Endothelial cell of umbilical vein (primary cell): ENCODE measurements at regions not wholly inside any gene's neighbourhood (a gene's known extent, or its start where the extent isn't known, plus 50 kb on each side); places are given as distances from the start of the nearest gene placed in this dataset.

Experiments used
- BruUV-seq: library from RNA; stranded (reverse); fragments of 400-500 nt; replicated peaks from 2 replicates; lab custom pipeline; 2021; lab: Mats Ljungman, UMichigan
- CTCF ChIA-PET: fragments of 300-600, 350-600 bp; sonication (Branson Sonifier 250); formaldehyde crosslinking; loops from one replicate; lab custom pipeline; 2021; ENCODE audit warnings: antibody characterized with exemption, inconsistent platforms; lab: Charles Lee
- POLR2A ChIA-PET: fragments of 300-600, 350-600 bp; sonication (Branson Sonifier 250); formaldehyde crosslinking; loops from one replicate; lab custom pipeline; 2021; ENCODE audit warnings: antibody characterized with exemption, inconsistent platforms; lab: Charles Lee
- DNase-seq: peaks from one replicate; pipeline ENCODE4 v3.0.0-alpha.2; 2011; ENCODE audit warnings: low read depth, low spot score
- FAIRE-seq: peaks from 2 replicates; lab custom pipeline; 2011; peaks lifted over from hg19 to GRCh38; lab: Jason Lieb, UNC
- H2AFZ ChIP-seq: 2 replicates; pipeline ENCODE4 v1.6.0; 2012; ENCODE audit warnings: low read depth, low read length, control low read depth, inconsistent platforms
- H3K27ac ChIP-seq: 2 replicates; pipeline ENCODE4 v1.5.1; 2011; ENCODE audit warnings: low read depth, mild to moderate bottlenecking, control low read depth, low read length, moderate library complexity; ENCODE audit not compliant: insufficient read depth
- H3K27me3 ChIP-seq, 2 experiments: 2 replicates each; pipeline versions ENCODE4 v1.6.0 to v1.6.1; 2011; ENCODE audit warnings: low read length in 2 of 2, mixed read lengths in 1 of 2; ENCODE audit not compliant: control insufficient read depth in 2 of 2, insufficient read depth in 2 of 2
- H3K36me3 ChIP-seq, 2 experiments: 2 replicates in 1 of 2; 3 replicates in 1 of 2; pipeline ENCODE4 v1.5.1; 2011; ENCODE audit warnings: low read length in 2 of 2, mild to moderate bottlenecking in 1 of 2, moderate library complexity in 1 of 2; ENCODE audit not compliant: control insufficient read depth in 2 of 2, insufficient read depth in 2 of 2; ENCODE audit errors: extremely low read depth in 1 of 2
- H3K4me1 ChIP-seq: 3 replicates; pipeline ENCODE4 v1.5.1; 2011; ENCODE audit warnings: mild to moderate bottlenecking, low read length; ENCODE audit not compliant: control insufficient read depth, insufficient read depth; ENCODE audit errors: extremely low read depth
- H3K4me2 ChIP-seq: 2 replicates; pipeline ENCODE4 v1.6.1; 2011; ENCODE audit warnings: low read length, control low read depth, mixed read lengths; ENCODE audit not compliant: insufficient read depth
- H3K4me3 ChIP-seq, 3 experiments: fragments of 200-600 bp in 1 of 3; sonication (generic), shearing (Covaris generic) in 1 of 3; replicated peaks in 1 of 3; 2 replicates each; pipeline ENCODE4 v1.5.1; 2011 to 2016; ENCODE audit warnings: control low read depth in 3 of 3, low read length in 3 of 3, mild to moderate bottlenecking in 2 of 3, inconsistent platforms in 1 of 3, low read depth in 1 of 3, moderate library complexity in 1 of 3; ENCODE audit not compliant: insufficient read depth in 1 of 3
- H3K79me2 ChIP-seq: 2 replicates; pipeline ENCODE4 v1.6.0; 2012; ENCODE audit warnings: low read length, inconsistent platforms; ENCODE audit not compliant: control insufficient read depth, insufficient read depth
- H3K9ac ChIP-seq: replicated peaks from 2 replicates; pipeline ENCODE3; 2011; ENCODE audit warnings: low read length, control low read depth; ENCODE audit not compliant: insufficient read depth; ENCODE audit errors: extremely low read depth
- H3K9me1 ChIP-seq: replicated peaks from 3 replicates; pipeline ENCODE4 v1.6.0; 2011; ENCODE audit warnings: mild to moderate bottlenecking, low read length; ENCODE audit not compliant: control insufficient read depth, insufficient read depth; ENCODE audit errors: extremely low read depth
- H3K9me3 ChIP-seq: replicated peaks from 2 replicates; pipeline ENCODE4 v1.5.1; 2012; ENCODE audit warnings: low read length, inconsistent platforms; ENCODE audit not compliant: control insufficient read depth, insufficient read depth
- H4K20me1 ChIP-seq: replicated peaks from 2 replicates; pipeline ENCODE3; 2011; ENCODE audit warnings: mild to moderate bottlenecking, low read length; ENCODE audit not compliant: control insufficient read depth, insufficient read depth; ENCODE audit errors: extremely low read depth
- EZH2 ChIP-seq: IDR thresholded peaks from 2 replicates; pipeline ENCODE4 v1.6.1; 2012; ENCODE audit warnings: borderline replicate concordance, low read depth, mild to moderate bottlenecking, moderate library complexity, low read length, inconsistent platforms; ENCODE audit not compliant: severe bottlenecking
- FOS ChIP-seq: IDR thresholded peaks from 2 replicates; pipeline ENCODE4 v1.6.1; 2011; ENCODE audit warnings: mild to moderate bottlenecking, low read length, moderate library complexity, borderline replicate concordance; ENCODE audit not compliant: insufficient read depth
- GATA2 ChIP-seq: IDR thresholded peaks from 2 replicates; pipeline ENCODE4 v1.7.0; 2011; ENCODE audit warnings: low read depth, mild to moderate bottlenecking, moderate library complexity, mixed read lengths, low read length; ENCODE audit not compliant: insufficient read length, insufficient read depth
- JUN ChIP-seq: IDR thresholded peaks from 2 replicates; pipeline ENCODE4 v1.6.1; 2011; ENCODE audit warnings: borderline replicate concordance, low read depth; ENCODE audit not compliant: insufficient read length, insufficient read depth
- MAX ChIP-seq: IDR thresholded peaks from 2 replicates; pipeline ENCODE4 v1.6.1; 2011; ENCODE audit not compliant: insufficient read depth, insufficient read length
- MYC ChIP-seq: IDR thresholded peaks from one replicate; pipeline ENCODE4 v1.6.1; 2011; ENCODE audit warnings: mild to moderate bottlenecking, low read depth, low read length
- POLR2AphosphoS5 ChIP-seq: IDR thresholded peaks from 2 replicates; pipeline ENCODE4 v1.6.1; 2012; ENCODE audit warnings: low read depth, mild to moderate bottlenecking, control low read depth, low read length, moderate library complexity; ENCODE audit not compliant: insufficient read depth
- dilution Hi-C: fragments of 300-500 bp; cut with MboI; formaldehyde crosslinking; loops from one replicate; pipeline ENCODE4 v1.15.0; 2019; ENCODE audit warnings: low sequenced_read_pairs; ENCODE audit not compliant: extremely low pct_ligation_motif_present
- intact Hi-C: fragments of 100-400 bp; cut with micrococcal nuclease; formaldehyde crosslinking; loops from one replicate; pipeline ENCODE4 v1.10.0; 2022
- TF ChIP-seq, protein P1 (sequence below), 2 donors: IDR thresholded peaks; 1 replicate in 1 of 2; 2 replicates in 1 of 2; pipeline ENCODE4 v1.5.1; 2011; ENCODE audit warnings: low read length in 2 of 2, mild to moderate bottlenecking in 2 of 2, moderate library complexity in 2 of 2, control low read depth in 1 of 2, inconsistent platforms in 1 of 2, low read depth in 1 of 2; ENCODE audit not compliant: insufficient read depth in 1 of 2; ENCODE audit errors: extremely low read depth in 1 of 2

DNA sequence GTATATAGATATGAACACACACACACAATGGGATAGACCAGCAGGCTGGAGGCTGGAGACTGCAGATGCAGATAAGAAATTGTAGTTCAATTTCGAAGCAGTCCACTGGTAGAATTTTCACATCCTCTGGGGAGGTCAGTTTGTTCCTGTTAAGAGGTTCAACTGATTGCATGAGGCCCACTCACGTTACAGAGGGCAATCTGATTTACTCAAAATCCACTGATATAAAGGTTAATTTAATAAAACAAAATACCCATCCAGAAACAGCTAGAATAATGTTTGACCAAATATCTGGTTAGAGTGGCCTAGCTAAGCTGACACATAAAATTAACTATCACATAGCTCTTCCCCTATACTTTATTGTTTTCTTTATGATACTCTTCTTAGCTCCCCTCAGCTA is 162.9 kb upstream of the SMIM30 start:
- CTCF ChIA-PET = no interaction called here
- POLR2A ChIA-PET = no interaction called here
- TF ChIP-seq GATA2 = no peak
- TF ChIP-seq, protein P1, sequence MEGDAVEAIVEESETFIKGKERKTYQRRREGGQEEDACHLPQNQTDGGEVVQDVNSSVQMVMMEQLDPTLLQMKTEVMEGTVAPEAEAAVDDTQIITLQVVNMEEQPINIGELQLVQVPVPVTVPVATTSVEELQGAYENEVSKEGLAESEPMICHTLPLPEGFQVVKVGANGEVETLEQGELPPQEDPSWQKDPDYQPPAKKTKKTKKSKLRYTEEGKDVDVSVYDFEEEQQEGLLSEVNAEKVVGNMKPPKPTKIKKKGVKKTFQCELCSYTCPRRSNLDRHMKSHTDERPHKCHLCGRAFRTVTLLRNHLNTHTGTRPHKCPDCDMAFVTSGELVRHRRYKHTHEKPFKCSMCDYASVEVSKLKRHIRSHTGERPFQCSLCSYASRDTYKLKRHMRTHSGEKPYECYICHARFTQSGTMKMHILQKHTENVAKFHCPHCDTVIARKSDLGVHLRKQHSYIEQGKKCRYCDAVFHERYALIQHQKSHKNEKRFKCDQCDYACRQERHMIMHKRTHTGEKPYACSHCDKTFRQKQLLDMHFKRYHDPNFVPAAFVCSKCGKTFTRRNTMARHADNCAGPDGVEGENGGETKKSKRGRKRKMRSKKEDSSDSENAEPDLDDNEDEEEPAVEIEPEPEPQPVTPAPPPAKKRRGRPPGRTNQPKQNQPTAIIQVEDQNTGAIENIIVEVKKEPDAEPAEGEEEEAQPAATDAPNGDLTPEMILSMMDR (IDR thresholded peaks at IDR 0.05; ENCODE audit: extremely low read depth in 1 of 2, insufficient read depth in 1 of 2, low read depth in 1 of 2, low read length in 2 of 2) = no peak
- TF ChIP-seq MAX = no peak
- TF ChIP-seq EZH2 = no peak
- H3K4me2 ChIP-seq = no peak overlapping the region
- dilution Hi-C loops = no loop called here
- H3K4me3 ChIP-seq = no peak overlapping the region
- no peak overlapping the region for H2AFZ ChIP-seq
- no peaks in the 10 kb centered on the region for H3K9me1 ChIP-seq
- intact Hi-C loops = no loop called here
- no peaks in the 10 kb centered on the region for H3K4me1 ChIP-seq
- H3K79me2 ChIP-seq = no peaks in the 10 kb centered on the region
- no TSS peak for BruUV-seq
- no peaks in the 10 kb centered on the region for H3K27me3 ChIP-seq
- no peaks in the 10 kb centered on the region for H3K36me3 ChIP-seq
- H3K9me3 ChIP-seq = peaks cover 1% of the 10 kb centered on the region
- DNase-seq (no peak), FAIRE-seq (no peak)
- H4K20me1 ChIP-seq = no peaks in the 10 kb centered on the region
- H3K9ac ChIP-seq = no peak overlapping the region
- no peak overlapping the region for H3K27ac ChIP-seq

DNA sequence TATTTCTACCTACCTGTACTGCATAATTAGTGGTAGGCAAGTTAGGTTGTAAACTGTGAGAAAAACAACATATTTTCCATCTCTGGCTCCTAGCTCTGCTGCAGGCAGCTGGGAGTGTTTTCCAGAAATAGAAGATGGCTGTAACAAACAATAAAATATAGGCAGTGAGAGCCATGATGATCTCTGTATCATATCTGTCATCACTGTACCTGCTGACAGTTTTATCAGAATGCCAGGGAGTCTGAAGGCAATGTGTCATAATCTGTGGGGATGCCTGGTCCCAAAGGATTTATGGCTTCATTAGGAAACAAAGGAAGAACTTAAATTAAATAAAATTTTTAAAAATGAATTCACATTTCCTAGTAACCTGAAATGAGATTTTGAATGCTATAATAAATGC is 160.9 kb upstream of the SMIM30 start:
- CTCF ChIA-PET = no interaction called here

More for the DNA sequence above, 160.9 kb upstream of the SMIM30 start:
- Histone ChIP-seq H2AFZ (no peak overlapping the region), H3K27ac (no peak overlapping the region), H3K9me3 (peaks cover 1% of the 10 kb centered on the region), H3K9me1 (no peaks in the 10 kb centered on the region), H3K27me3 (no peaks in the 10 kb centered on the region), H3K9ac (no peak overlapping the region), H3K4me3 (no peak overlapping the region), H3K4me1 (no peaks in the 10 kb centered on the region), H3K4me2 (no peak overlapping the region), H3K79me2 (no peaks in the 10 kb centered on the region), H4K20me1 (no peaks in the 10 kb centered on the region), H3K36me3 (no peaks in the 10 kb centered on the region)
- no peak for FAIRE-seq
- POLR2A ChIA-PET = no interaction called here
- DNase-seq = no peak
- BruUV-seq = no TSS peak
- dilution Hi-C loops = no loop called here
- no peak for TF ChIP-seq EZH2
- TF ChIP-seq JUN = no peak
- TF ChIP-seq, protein P1 (IDR thresholded peaks at IDR 0.05; ENCODE audit: extremely low read depth in 1 of 2, insufficient read depth in 1 of 2, low read depth in 1 of 2, low read length in 2 of 2) = no peak
- TF ChIP-seq FOS = no peak
- TF ChIP-seq GATA2 = no peak
- no peak for TF ChIP-seq MYC
- TF ChIP-seq POLR2AphosphoS5 = no peak
- no peak for TF ChIP-seq MAX
- intact Hi-C loops = no loop called here
